Fibroblast of pulmonary artery (primary cell): ENCODE measurements at regions not wholly inside any gene's neighbourhood (a gene's known extent, or its start where the extent isn't known, plus 50 kb on each side); places are given as distances from the start of the nearest gene placed in this dataset.
"Not testable (repeated sequence)": the region's sequence is repeated elsewhere in the genome, so short reads cannot be mapped to it uniquely, and the experiment has no call there.

ENCODE experiments used
- DNase-seq: peaks from one replicate; pipeline ENCODE4 v3.0.0-alpha.2; 2010; ENCODE audit warnings: low read depth
- H3K4me3 ChIP-seq: replicated peaks from 2 replicates; pipeline ENCODE4 v1.5.1; 2011; ENCODE audit warnings: low read depth, mild to moderate bottlenecking, control low read depth, low read length, moderate library complexity
- CTCF ChIP-seq: IDR thresholded peaks from 2 replicates; pipeline ENCODE4 v1.5.1; 2011; ENCODE audit warnings: mild to moderate bottlenecking, control low read depth, low read length, inconsistent platforms; ENCODE audit errors: missing control alignments

GRCh38 chr16:56011808-56012481 is 136.8 kb upstream of the CES5A start:
- no peak for DNase-seq
- H3K4me3 ChIP-seq, result no peak overlapping the region
- TF ChIP-seq CTCF, result no peak

GRCh38 chr16:56005958-56006357 is 130.8 kb upstream of the CES5A start:
- no peak for TF ChIP-seq CTCF
- no peak for DNase-seq
- H3K4me3 ChIP-seq, result no peak overlapping the region

GRCh38 chr16:55999683-56000082 is 124.5 kb upstream of the CES5A start:
- TF ChIP-seq CTCF, result no peak
- DNase-seq, result no peak
- H3K4me3 ChIP-seq, result no peak overlapping the region

- no peak for TF ChIP-seq CTCF
- DNase-seq, result no peak
- H3K4me3 ChIP-seq, result no peak overlapping the region
Observed at GRCh38 chr16:55993088-55993487, 117.9 kb upstream of the CES5A start.

- no peak for TF ChIP-seq CTCF
- DNase-seq, result no peak
- H3K4me3 ChIP-seq, result no peak overlapping the region
Observed at GRCh38 chr16:55992551-55992950, 117.4 kb upstream of the CES5A start.

GRCh38 chr16:55991843-55992242 is 116.7 kb upstream of the CES5A start:
- no peak for TF ChIP-seq CTCF
- no peak overlapping the region for H3K4me3 ChIP-seq
- no peak for DNase-seq

- no peak overlapping the region for H3K4me3 ChIP-seq
- no peak for DNase-seq
- no peak for TF ChIP-seq CTCF
Observed at GRCh38 chr16:55989569-55989907, 114.4 kb upstream of the CES5A start.

- not testable (repeated sequence) for DNase-seq
Observed at GRCh38 chr16:55988850-55989568, 113.8 kb upstream of the CES5A start.

More at GRCh38 chr16:55988850-55989568, 113.8 kb upstream of the CES5A start:
- H3K4me3 ChIP-seq, result not testable (repeated sequence)
